ENCODE measurements at regions not wholly inside any gene's neighbourhood (a gene's known extent, or its start where the extent isn't known, plus 50 kb on each side); places are given as distances from the start of the nearest gene placed in this dataset.

- TF ChIP-seq ZBTB49 (CRISPR knock-in tag; IDR thresholded peaks at IDR 0.05; ENCODE audit: borderline replicate concordance), result no peak
- TF ChIP-seq ZNF518B (CRISPR knock-in tag; IDR thresholded peaks at IDR 0.05), result no peak
- TF ChIP-seq BCL6 (CRISPR knock-in tag; IDR thresholded peaks at IDR 0.05), result no peak
- TF ChIP-seq BRCA1 (IDR thresholded peaks at IDR 0.05), result no peak
- TF ChIP-seq BRCA1 (CRISPR knock-in tag; IDR thresholded peaks at IDR 0.05), result no peak
- TF ChIP-seq TFAM (CRISPR knock-in tag; conservative IDR thresholded peaks at IDR 0.05), result no peak
- no peak for TF ChIP-seq MCM3 (IDR thresholded peaks at IDR 0.05)
- no peak for TF ChIP-seq ZNF77 (CRISPR knock-in tag; IDR thresholded peaks at IDR 0.05)
- TF ChIP-seq PKNOX1 (IDR thresholded peaks at IDR 0.05), result no peak
- TF ChIP-seq SMARCC2 (IDR thresholded peaks at IDR 0.05; ENCODE audit: low read depth), result no peak
- 0 out of 2 replicates have a peak, but pooled peaks have one; percentile 85 for TF ChIP-seq NFRKB (IDR thresholded peaks at IDR 0.05; ENCODE audit: low read depth)
- TF ChIP-seq SREBF2 (CRISPR knock-in tag; IDR thresholded peaks at IDR 0.05), result no peak
- TF ChIP-seq ZBTB5 (IDR thresholded peaks at IDR 0.05), result no peak
- TF ChIP-seq ARNT (IDR thresholded peaks at IDR 0.05), result no peak
- TF ChIP-seq NCOA2 (IDR thresholded peaks at IDR 0.05; ENCODE audit: partially characterized antibody in 2 of 2), result no peak
- no peak for TF ChIP-seq E2F5 (CRISPR knock-in tag; IDR thresholded peaks at IDR 0.05)
- TF ChIP-seq NR0B1 (IDR thresholded peaks at IDR 0.05; ENCODE audit: partially characterized antibody), result no peak
- TF ChIP-seq TCFL5 (CRISPR knock-in tag; conservative IDR thresholded peaks at IDR 0.05), result no peak
These were observed 145.7 kb upstream of the KLF7 start (continued) for GRCh38 chr2:207311316-207312005.

Data from K562 (cell line).